ENCODE measurements at regions not wholly inside any gene's neighbourhood (a gene's known extent, or its start where the extent isn't known, plus 50 kb on each side); places are given as distances from the start of the nearest gene placed in this dataset.

- no peaks in the 10 kb centered on the region for H3K4me1 Mint-ChIP-seq (ENCODE audit: low read depth)
- DNase-seq (ENCODE audit: low spot score): no peak
- H3K4me3 Mint-ChIP-seq: no peak overlapping the region
- intact Hi-C loops (cut with micrococcal nuclease): no loop called here
- H3K27ac Mint-ChIP-seq: no peak overlapping the region
- no peaks in the 10 kb centered on the region for H3K27me3 Mint-ChIP-seq (ENCODE audit: insufficient read depth)
- no peaks in the 10 kb centered on the region for H3K36me3 Mint-ChIP-seq (ENCODE audit: low read depth)
- peaks cover 6% of the 10 kb centered on the region for H3K9me3 Mint-ChIP-seq
These were observed 539.7 kb upstream of the CDH11 start for GRCh38 chr16:65661558-65661957.

GRCh38 chr16:65660390-65660789 lies 538.5 kb upstream of the CDH11 start:
- no peaks in the 10 kb centered on the region for H3K36me3 Mint-ChIP-seq (ENCODE audit: low read depth)
- no peaks in the 10 kb centered on the region for H3K4me1 Mint-ChIP-seq (ENCODE audit: low read depth)
- H3K9me3 Mint-ChIP-seq: peaks cover 6% of the 10 kb centered on the region
- H3K27me3 Mint-ChIP-seq (ENCODE audit: insufficient read depth): no peaks in the 10 kb centered on the region
- H3K27ac Mint-ChIP-seq: no peak overlapping the region
- DNase-seq (ENCODE audit: low spot score): no peak
- intact Hi-C loops (cut with micrococcal nuclease): no loop called here
- no peak overlapping the region for H3K4me3 Mint-ChIP-seq

GRCh38 chr16:65659758-65660157 lies 537.9 kb upstream of the CDH11 start:
- no peak for DNase-seq (ENCODE audit: low spot score)
- Mint-ChIP-seq H3K36me3 (ENCODE audit: low read depth) (no peaks in the 10 kb centered on the region), H3K4me1 (ENCODE audit: low read depth) (no peaks in the 10 kb centered on the region), H3K9me3 (peaks cover 6% of the 10 kb centered on the region), H3K4me3 (no peak overlapping the region), H3K27me3 (ENCODE audit: insufficient read depth) (no peaks in the 10 kb centered on the region), H3K27ac (no peak overlapping the region)
- intact Hi-C loops (cut with micrococcal nuclease): no loop called here

- Mint-ChIP-seq H3K4me1 (ENCODE audit: low read depth) (no peaks in the 10 kb centered on the region), H3K9me3 (peaks cover 6% of the 10 kb centered on the region), H3K36me3 (ENCODE audit: low read depth) (no peaks in the 10 kb centered on the region), H3K4me3 (no peak overlapping the region), H3K27me3 (ENCODE audit: insufficient read depth) (no peaks in the 10 kb centered on the region), H3K27ac (no peak overlapping the region)
- DNase-seq (ENCODE audit: low spot score): no peak
- intact Hi-C loops (cut with micrococcal nuclease): no loop called here
These were observed 536.9 kb upstream of the CDH11 start for GRCh38 chr16:65658787-65659220.

GRCh38 chr16:65658349-65658748 lies 536.5 kb upstream of the CDH11 start:
- no peak for DNase-seq (ENCODE audit: low spot score)
- H3K4me1 Mint-ChIP-seq (ENCODE audit: low read depth): no peaks in the 10 kb centered on the region
- H3K9me3 Mint-ChIP-seq: peaks cover 2% of the 10 kb centered on the region
- intact Hi-C loops (cut with micrococcal nuclease): no loop called here
- H3K36me3 Mint-ChIP-seq (ENCODE audit: low read depth): no peaks in the 10 kb centered on the region
- no peaks in the 10 kb centered on the region for H3K27me3 Mint-ChIP-seq (ENCODE audit: insufficient read depth)
- no peak overlapping the region for H3K4me3 Mint-ChIP-seq
- H3K27ac Mint-ChIP-seq: no peak overlapping the region

GRCh38 chr16:65657556-65657955 lies 535.7 kb upstream of the CDH11 start:
- Mint-ChIP-seq H3K27ac (no peak overlapping the region), H3K36me3 (ENCODE audit: low read depth) (no peaks in the 10 kb centered on the region), H3K4me1 (ENCODE audit: low read depth) (no peaks in the 10 kb centered on the region), H3K9me3 (no peaks in the 10 kb centered on the region), H3K4me3 (no peak overlapping the region), H3K27me3 (ENCODE audit: insufficient read depth) (no peaks in the 10 kb centered on the region)
- no peak for DNase-seq (ENCODE audit: low spot score)
- intact Hi-C loops (cut with micrococcal nuclease): no loop called here

GRCh38 chr16:65657071-65657494 lies 535.2 kb upstream of the CDH11 start:
- Mint-ChIP-seq H3K36me3 (ENCODE audit: low read depth) (no peaks in the 10 kb centered on the region), H3K4me1 (ENCODE audit: low read depth) (no peaks in the 10 kb centered on the region)
- intact Hi-C loops (cut with micrococcal nuclease): no loop called here

GRCh38 chr16:65655802-65656201 lies 533.9 kb upstream of the CDH11 start:
- Mint-ChIP-seq H3K4me1 (ENCODE audit: low read depth) (no peaks in the 10 kb centered on the region), H3K27me3 (ENCODE audit: insufficient read depth) (no peaks in the 10 kb centered on the region), H3K36me3 (ENCODE audit: low read depth) (no peaks in the 10 kb centered on the region), H3K9me3 (no peaks in the 10 kb centered on the region), H3K27ac (no peak overlapping the region), H3K4me3 (no peak overlapping the region)
- intact Hi-C loops (cut with micrococcal nuclease): no loop called here
- DNase-seq (ENCODE audit: low spot score): no peak

More at GRCh38 chr16:65657071-65657494, 535.2 kb upstream of the CDH11 start:
- Mint-ChIP-seq H3K4me3 (no peak overlapping the region), H3K27me3 (ENCODE audit: insufficient read depth) (no peaks in the 10 kb centered on the region), H3K27ac (no peak overlapping the region), H3K9me3 (no peaks in the 10 kb centered on the region)
- DNase-seq (ENCODE audit: low spot score): no peak

GRCh38 chr16:65648101-65648500 lies 526.2 kb upstream of the CDH11 start:
- peaks cover 7% of the 10 kb centered on the region for H3K9me3 Mint-ChIP-seq
- H3K4me3 Mint-ChIP-seq: no peak overlapping the region
- no peaks in the 10 kb centered on the region for H3K4me1 Mint-ChIP-seq (ENCODE audit: low read depth)

GRCh38 chr16:65644821-65645220 lies 523.0 kb upstream of the CDH11 start:
- Mint-ChIP-seq H3K4me3 (no peak overlapping the region), H3K4me1 (ENCODE audit: low read depth) (no peaks in the 10 kb centered on the region), H3K27me3 (ENCODE audit: insufficient read depth) (no peaks in the 10 kb centered on the region), H3K36me3 (ENCODE audit: low read depth) (no peaks in the 10 kb centered on the region), H3K27ac (no peak overlapping the region), H3K9me3 (peaks cover 4% of the 10 kb centered on the region)
- no peak for DNase-seq (ENCODE audit: low spot score)
- intact Hi-C loops (cut with micrococcal nuclease): no loop called here

More at GRCh38 chr16:65648101-65648500, 526.2 kb upstream of the CDH11 start:
- H3K27ac Mint-ChIP-seq: no peak overlapping the region
- H3K27me3 Mint-ChIP-seq (ENCODE audit: insufficient read depth): no peaks in the 10 kb centered on the region
- no peak for DNase-seq (ENCODE audit: low spot score)
- H3K36me3 Mint-ChIP-seq (ENCODE audit: low read depth): no peaks in the 10 kb centered on the region
- intact Hi-C loops (cut with micrococcal nuclease): no loop called here

- no peak overlapping the region for H3K4me3 Mint-ChIP-seq
- intact Hi-C loops (cut with micrococcal nuclease): no loop called here
- H3K27me3 Mint-ChIP-seq (ENCODE audit: insufficient read depth): no peaks in the 10 kb centered on the region
- H3K9me3 Mint-ChIP-seq: peaks cover 4% of the 10 kb centered on the region
- H3K36me3 Mint-ChIP-seq (ENCODE audit: low read depth): no peaks in the 10 kb centered on the region
- H3K27ac Mint-ChIP-seq: no peak overlapping the region
- no peaks in the 10 kb centered on the region for H3K4me1 Mint-ChIP-seq (ENCODE audit: low read depth)
- DNase-seq (ENCODE audit: low spot score): no peak
These were observed 520.0 kb upstream of the CDH11 start for GRCh38 chr16:65641762-65642289.

GRCh38 chr16:65641049-65641761 lies 519.3 kb upstream of the CDH11 start:
- Mint-ChIP-seq H3K27me3 (ENCODE audit: insufficient read depth) (no peaks in the 10 kb centered on the region), H3K36me3 (ENCODE audit: low read depth) (no peaks in the 10 kb centered on the region), H3K4me3 (no peak overlapping the region), H3K27ac (no peak overlapping the region), H3K4me1 (ENCODE audit: low read depth) (no peaks in the 10 kb centered on the region), H3K9me3 (peaks cover 4% of the 10 kb centered on the region)
- intact Hi-C loops (cut with micrococcal nuclease): no loop called here
- DNase-seq (ENCODE audit: low spot score): no peak

- no peaks in the 10 kb centered on the region for H3K36me3 Mint-ChIP-seq (ENCODE audit: low read depth)
- no peaks in the 10 kb centered on the region for H3K27me3 Mint-ChIP-seq (ENCODE audit: insufficient read depth)
- H3K4me3 Mint-ChIP-seq: no peak overlapping the region
- no peak overlapping the region for H3K27ac Mint-ChIP-seq
- no peak for DNase-seq (ENCODE audit: low spot score)
- intact Hi-C loops (cut with micrococcal nuclease): no loop called here
- H3K4me1 Mint-ChIP-seq (ENCODE audit: low read depth): no peaks in the 10 kb centered on the region
- H3K9me3 Mint-ChIP-seq: peaks cover 4% of the 10 kb centered on the region
These were observed 513.0 kb upstream of the CDH11 start for GRCh38 chr16:65634833-65635232.

- no peak overlapping the region for H3K4me3 Mint-ChIP-seq
- H3K9me3 Mint-ChIP-seq: no peaks in the 10 kb centered on the region
- no peaks in the 10 kb centered on the region for H3K27me3 Mint-ChIP-seq (ENCODE audit: insufficient read depth)
- no peak overlapping the region for H3K27ac Mint-ChIP-seq
- DNase-seq (ENCODE audit: low spot score): no peak
- no peaks in the 10 kb centered on the region for H3K36me3 Mint-ChIP-seq (ENCODE audit: low read depth)
- no peaks in the 10 kb centered on the region for H3K4me1 Mint-ChIP-seq (ENCODE audit: low read depth)
- intact Hi-C loops (cut with micrococcal nuclease): no loop called here
These were observed 512.4 kb upstream of the CDH11 start for GRCh38 chr16:65634291-65634690.
